SK-N-SH (cell line): ENCODE measurements at regions not wholly inside any gene's neighbourhood (a gene's known extent, or its start where the extent isn't known, plus 50 kb on each side); places are given as distances from the start of the nearest gene placed in this dataset.

Experiments used
- CTCF ChIA-PET: fragments of 300-600, 350-600 bp; formaldehyde crosslinking; extraction: SDS; loops from one replicate; lab custom pipeline; 2021; lab: Yijun Ruan, JAX
- POLR2A ChIA-PET: fragments of 350-600 bp; sonication (Branson Sonifier 250); formaldehyde crosslinking; extraction: SDS; loops from one replicate; lab custom pipeline; 2020; ENCODE audit warnings: antibody characterized with exemption, inconsistent platforms; lab: Yijun Ruan, JAX
- DNase-seq: peaks from one replicate; pipeline ENCODE4 v3.0.0; 2012
- H2AFZ ChIP-seq: fragments of 200-600 bp; sonication (generic); 2 replicates; pipeline ENCODE4 v1.8.1; 2016; ENCODE audit warnings: antibody characterized with exemption, mild to moderate bottlenecking, low read depth
- H3F3A ChIP-seq: fragments of 200-600 bp; sonication (generic); replicated peaks from 2 replicates; pipeline ENCODE3; 2016; ENCODE audit warnings: antibody characterized with exemption, mild to moderate bottlenecking; ENCODE audit not compliant: insufficient read depth
- H3K27ac ChIP-seq, 2 experiments: fragments of 200-500 bp in 1 of 2; fragments of 200-600 bp in 1 of 2; sonication (Bioruptor generic) in 1 of 2; sonication (generic), shearing (Covaris generic) in 1 of 2; 2 replicates each; pipeline versions ENCODE4 v1.5.1 to v1.6.1; 2014 to 2016; ENCODE audit warnings: low read depth in 2 of 2, inconsistent platforms in 1 of 2, low read length in 1 of 2, mild to moderate bottlenecking in 1 of 2, mixed read lengths in 1 of 2
- H3K27me3 ChIP-seq: fragments of 200-600 bp; sonication (generic), shearing (Covaris generic); 2 replicates; pipeline ENCODE4 v1.6.1; 2016; ENCODE audit warnings: mixed run types; ENCODE audit not compliant: insufficient read depth
- H3K36me3 ChIP-seq, 2 experiments: fragments of 200-500 bp in 1 of 2; fragments of 200-600 bp in 1 of 2; sonication (Bioruptor generic) in 1 of 2; sonication (generic) in 1 of 2; replicated peaks in 1 of 2; 2 replicates each; pipeline versions ENCODE3 to v1.5.1; 2014 to 2016; ENCODE audit warnings: low read length in 1 of 2, mild to moderate bottlenecking in 1 of 2; ENCODE audit not compliant: insufficient read depth in 2 of 2, control insufficient read depth in 1 of 2
- H3K4me1 ChIP-seq, 2 experiments: fragments of 200-500 bp in 1 of 2; fragments of 200-600 bp in 1 of 2; sonication (Bioruptor generic) in 1 of 2; sonication (generic), shearing (Covaris generic) in 1 of 2; 2 replicates each; pipeline versions ENCODE4 v1.5.1 to v1.6.1; 2014 to 2016; ENCODE audit warnings: low read depth in 1 of 2, low read length in 1 of 2, mixed run types in 1 of 2; ENCODE audit not compliant: insufficient read depth in 2 of 2, control insufficient read depth in 1 of 2
- H3K4me2 ChIP-seq: fragments of 200-600 bp; sonication (generic), shearing (Covaris generic); 2 replicates; pipeline ENCODE4 v1.6.1; 2017; ENCODE audit warnings: mixed run types
- H3K4me3 ChIP-seq, 2 experiments: fragments of 200-500 bp in 1 of 2; fragments of 200-600 bp in 1 of 2; sonication (Bioruptor generic) in 1 of 2; sonication (generic), shearing (Covaris generic) in 1 of 2; 2 replicates each; pipeline versions ENCODE4 v1.5.1 to v1.8.1; 2014 to 2016; ENCODE audit warnings: low read depth in 2 of 2, inconsistent platforms in 1 of 2, low read length in 1 of 2, mild to moderate bottlenecking in 1 of 2, mixed read lengths in 1 of 2, moderate library complexity in 1 of 2
- H3K79me2 ChIP-seq: fragments of 200-600 bp; sonication (generic); 2 replicates; pipeline ENCODE4 v1.8.1; 2017; ENCODE audit warnings: mild to moderate bottlenecking; ENCODE audit not compliant: insufficient read depth
- H3K9ac ChIP-seq: fragments of 200-600 bp; sonication (generic); 2 replicates; pipeline ENCODE4 v1.6.1; 2017; ENCODE audit warnings: mixed run types
- H3K9me2 ChIP-seq: fragments of 200-600 bp; sonication (generic); 2 replicates; pipeline ENCODE4 v1.6.1; 2017; ENCODE audit warnings: mixed run types
- H3K9me3 ChIP-seq: fragments of 200-600 bp; sonication (generic); 2 replicates; pipeline ENCODE4 v1.6.1; 2017; ENCODE audit warnings: mixed run types, mild to moderate bottlenecking, moderate library complexity
- H4K20me1 ChIP-seq: fragments of 200-600 bp; sonication (generic); 2 replicates; pipeline ENCODE4 v1.6.1; 2017; ENCODE audit warnings: mild to moderate bottlenecking, mixed run types; ENCODE audit not compliant: insufficient read depth
- CHD2 ChIP-seq: fragments of 150-350 bp; IDR thresholded peaks from 2 replicates; pipeline ENCODE4 v1.6.1; 2018; ENCODE audit warnings: low read length; ENCODE audit not compliant: partially characterized antibody
- EP300 ChIP-seq, 2 experiments: IDR thresholded peaks; 2 replicates each; pipeline versions ENCODE4 v1.4.0 to v1.6.1; 2012; ENCODE audit warnings: borderline replicate concordance in 1 of 2, low read depth in 1 of 2, low read length in 1 of 2
- FOXM1 ChIP-seq: IDR thresholded peaks from 2 replicates; pipeline ENCODE4 v1.4.0; 2012; ENCODE audit warnings: low read depth, mild to moderate bottlenecking
- GABPA ChIP-seq: IDR thresholded peaks from 2 replicates; pipeline ENCODE4 v1.4.0; 2012; ENCODE audit warnings: low read depth, mild to moderate bottlenecking
- GATA2 ChIP-seq: sonication (generic); formaldehyde crosslinking; IDR thresholded peaks from 2 replicates; pipeline ENCODE4 v1.5.0; 2020; ENCODE audit warnings: mild to moderate bottlenecking, missing genetic modification reagents
- JUND ChIP-seq: IDR thresholded peaks from 2 replicates; pipeline ENCODE4 v1.4.0; 2012
- MEF2A ChIP-seq: IDR thresholded peaks from 2 replicates; pipeline ENCODE4 v1.4.0; 2012; ENCODE audit warnings: low read depth, borderline replicate concordance
- NRF1 ChIP-seq: IDR thresholded peaks from 2 replicates; pipeline ENCODE4 v1.6.1; 2012; ENCODE audit warnings: low read depth, mild to moderate bottlenecking, low read length
- POLR2AphosphoS5 ChIP-seq: IDR thresholded peaks from 2 replicates; pipeline ENCODE4 v1.6.1; 2012; ENCODE audit warnings: low read depth, low read length
- RCOR1 ChIP-seq: fragments of 150-350 bp; IDR thresholded peaks from 2 replicates; pipeline ENCODE4 v1.6.1; 2017; ENCODE audit warnings: antibody characterized with exemption, low read length
- RFX5 ChIP-seq: IDR thresholded peaks from 2 replicates; pipeline ENCODE4 v1.6.1; 2012; ENCODE audit warnings: mild to moderate bottlenecking, improper control_type of control experiment, low read length
- RXRA ChIP-seq: IDR thresholded peaks from 2 replicates; pipeline ENCODE4 v1.4.0; 2012; ENCODE audit warnings: low read depth, mild to moderate bottlenecking, borderline replicate concordance
- SMC3 ChIP-seq: IDR thresholded peaks from 2 replicates; pipeline ENCODE4 v1.6.1; 2012; ENCODE audit warnings: low read depth, low read length, improper control_type of control experiment
- TAF1 ChIP-seq: IDR thresholded peaks from 2 replicates; pipeline ENCODE4 v1.6.1; 2012; ENCODE audit warnings: low read depth, mild to moderate bottlenecking, low read length, moderate library complexity, borderline replicate concordance
- TCF12 ChIP-seq: IDR thresholded peaks from 2 replicates; pipeline ENCODE4 v1.4.0; 2012
- TEAD4 ChIP-seq: IDR thresholded peaks from 2 replicates; pipeline ENCODE4 v1.4.0; 2012; ENCODE audit warnings: mild to moderate bottlenecking, borderline replicate concordance; ENCODE audit not compliant: insufficient read depth
- WGBS: methylation state at CpG from one replicate; pipeline ENCODE4 v1.1.6; 2017; ENCODE audit warnings: low lambda C conversion rate; 5-methylcytosine and 5-hydroxymethylcytosine counted together
- TF ChIP-seq, protein P1 (sequence below): IDR thresholded peaks from 2 replicates; pipeline ENCODE4; 2012
- TF ChIP-seq, protein P2 (sequence below): IDR thresholded peaks from 2 replicates; pipeline ENCODE4 v1.4.0; 2012; ENCODE audit warnings: low read depth
- TF ChIP-seq, protein P3 (sequence below): fragments of 150-350 bp; IDR thresholded peaks from 2 replicates; pipeline ENCODE4 v1.6.1; 2017; ENCODE audit warnings: antibody characterized with exemption, low read length, low read depth, borderline replicate concordance
- TF ChIP-seq, protein P4 (sequence below): IDR thresholded peaks from 2 replicates; pipeline ENCODE4 v1.4.0; 2012; ENCODE audit warnings: low read depth, borderline replicate concordance

DNA sequence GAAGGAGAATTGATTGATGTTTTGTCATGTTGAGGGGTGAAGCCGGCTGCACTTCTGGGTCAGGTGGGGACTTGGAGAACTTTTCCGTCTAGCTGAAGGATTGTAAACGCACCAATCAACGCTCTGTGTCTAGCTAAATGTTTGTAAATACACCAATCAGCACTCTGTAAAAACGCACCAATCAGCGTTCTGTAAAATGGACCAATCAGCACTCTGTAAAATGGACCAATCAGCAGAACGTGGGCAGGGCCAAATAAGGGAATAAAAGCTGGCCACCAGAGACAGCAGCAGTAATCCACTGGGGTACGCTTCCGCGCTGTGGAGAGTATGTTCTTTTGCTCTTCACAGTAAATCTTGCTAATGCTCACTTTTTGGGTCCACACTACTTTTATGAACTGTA, 384.1 kb downstream of the FOXG1 start:
- no peak for TF ChIP-seq EP300 (IDR thresholded peaks at IDR 0.05; ENCODE audit: borderline replicate concordance in 1 of 2, low read depth in 1 of 2, low read length in 1 of 2)
- TF ChIP-seq RCOR1, result no peak
- no peak for TF ChIP-seq FOXM1
- no peak for TF ChIP-seq TEAD4
- TF ChIP-seq, protein P1, sequence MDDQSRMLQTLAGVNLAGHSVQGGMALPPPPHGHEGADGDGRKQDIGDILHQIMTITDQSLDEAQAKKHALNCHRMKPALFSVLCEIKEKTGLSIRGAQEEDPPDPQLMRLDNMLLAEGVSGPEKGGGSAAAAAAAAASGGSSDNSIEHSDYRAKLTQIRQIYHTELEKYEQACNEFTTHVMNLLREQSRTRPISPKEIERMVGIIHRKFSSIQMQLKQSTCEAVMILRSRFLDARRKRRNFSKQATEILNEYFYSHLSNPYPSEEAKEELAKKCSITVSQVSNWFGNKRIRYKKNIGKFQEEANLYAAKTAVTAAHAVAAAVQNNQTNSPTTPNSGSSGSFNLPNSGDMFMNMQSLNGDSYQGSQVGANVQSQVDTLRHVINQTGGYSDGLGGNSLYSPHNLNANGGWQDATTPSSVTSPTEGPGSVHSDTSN, result no peak
- no peak for TF ChIP-seq GABPA
- no peak for TF ChIP-seq MEF2A
- TF ChIP-seq, protein P2, sequence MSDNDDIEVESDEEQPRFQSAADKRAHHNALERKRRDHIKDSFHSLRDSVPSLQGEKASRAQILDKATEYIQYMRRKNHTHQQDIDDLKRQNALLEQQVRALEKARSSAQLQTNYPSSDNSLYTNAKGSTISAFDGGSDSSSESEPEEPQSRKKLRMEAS, result no peak
- TF ChIP-seq RFX5, result no peak
- TF ChIP-seq SMC3, result no peak
- no peak for TF ChIP-seq TCF12
- no peak for TF ChIP-seq TAF1
- TF ChIP-seq NRF1, result no peak
- TF ChIP-seq JUND, result no peak
- TF ChIP-seq, protein P3, sequence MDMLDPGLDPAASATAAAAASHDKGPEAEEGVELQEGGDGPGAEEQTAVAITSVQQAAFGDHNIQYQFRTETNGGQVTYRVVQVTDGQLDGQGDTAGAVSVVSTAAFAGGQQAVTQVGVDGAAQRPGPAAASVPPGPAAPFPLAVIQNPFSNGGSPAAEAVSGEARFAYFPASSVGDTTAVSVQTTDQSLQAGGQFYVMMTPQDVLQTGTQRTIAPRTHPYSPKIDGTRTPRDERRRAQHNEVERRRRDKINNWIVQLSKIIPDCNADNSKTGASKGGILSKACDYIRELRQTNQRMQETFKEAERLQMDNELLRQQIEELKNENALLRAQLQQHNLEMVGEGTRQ, result no peak
- TF ChIP-seq POLR2AphosphoS5, result no peak
- TF ChIP-seq CHD2, result no peak
- TF ChIP-seq GATA2 (CRISPR knock-in tag), result no peak
- no peak for TF ChIP-seq RXRA
- TF ChIP-seq, protein P4, sequence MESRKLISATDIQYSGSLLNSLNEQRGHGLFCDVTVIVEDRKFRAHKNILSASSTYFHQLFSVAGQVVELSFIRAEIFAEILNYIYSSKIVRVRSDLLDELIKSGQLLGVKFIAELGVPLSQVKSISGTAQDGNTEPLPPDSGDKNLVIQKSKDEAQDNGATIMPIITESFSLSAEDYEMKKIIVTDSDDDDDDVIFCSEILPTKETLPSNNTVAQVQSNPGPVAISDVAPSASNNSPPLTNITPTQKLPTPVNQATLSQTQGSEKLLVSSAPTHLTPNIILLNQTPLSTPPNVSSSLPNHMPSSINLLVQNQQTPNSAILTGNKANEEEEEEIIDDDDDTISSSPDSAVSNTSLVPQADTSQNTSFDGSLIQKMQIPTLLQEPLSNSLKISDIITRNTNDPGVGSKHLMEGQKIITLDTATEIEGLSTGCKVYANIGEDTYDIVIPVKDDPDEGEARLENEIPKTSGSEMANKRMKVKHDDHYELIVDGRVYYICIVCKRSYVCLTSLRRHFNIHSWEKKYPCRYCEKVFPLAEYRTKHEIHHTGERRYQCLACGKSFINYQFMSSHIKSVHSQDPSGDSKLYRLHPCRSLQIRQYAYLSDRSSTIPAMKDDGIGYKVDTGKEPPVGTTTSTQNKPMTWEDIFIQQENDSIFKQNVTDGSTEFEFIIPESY, result no peak
- DNase-seq, result no peak
- H3K27ac ChIP-seq, result no peak overlapping the region
- H3K27me3 ChIP-seq, result peaks cover 9% of the 10 kb centered on the region; the same call in 1 of the 2 replicates
- no peaks in the 10 kb centered on the region for H3K9me3 ChIP-seq
- no peak overlapping the region for H3K4me3 ChIP-seq
- no peaks in the 10 kb centered on the region for H4K20me1 ChIP-seq
- H3K79me2 ChIP-seq, result no peaks in the 10 kb centered on the region
- 0 out of 2 replicates have a peak, but pooled peaks cover 2% of the 10 kb centered on the region for H3K9me2 ChIP-seq
- H3K4me1 ChIP-seq, result no peaks in the 10 kb centered on the region
- ChIA-PET POLR2A (no interaction called here), CTCF (no interaction called here)
- no peak overlapping the region for H3K9ac ChIP-seq
- 7% methylated on average over 10 of the region's 10 CpGs for WGBS
- H3K36me3 ChIP-seq, result no peaks in the 10 kb centered on the region
- H3F3A ChIP-seq, result no peaks in the 10 kb centered on the region
- H3K4me2 ChIP-seq, result no peak overlapping the region
- H2AFZ ChIP-seq, result no peak overlapping the region
